ENCODE measurements at regions not wholly inside any gene's neighbourhood (a gene's known extent, or its start where the extent isn't known, plus 50 kb on each side); places are given as distances from the start of the nearest gene placed in this dataset.
A peak's percentile ranks its signal among the peaks of the same experiment; 100 is the strongest.
"Not testable (repeated sequence)": the region's sequence is repeated elsewhere in the genome, so short reads cannot be mapped to it uniquely, and the experiment has no call there.

GRCh38 chr1:240722788-240723187 lies 110.8 kb upstream of the GREM2 start:
- no peak for FAIRE-seq

GRCh38 chr1:240720976-240721375 lies 109.0 kb upstream of the GREM2 start:
- DNase-seq (ENCODE audit: insufficient read length, low spot score) (no peak), FAIRE-seq (no peak)

More at GRCh38 chr1:240722788-240723187, 110.8 kb upstream of the GREM2 start:
- DNase-seq (ENCODE audit: insufficient read length, low spot score), result no peak

DNA sequence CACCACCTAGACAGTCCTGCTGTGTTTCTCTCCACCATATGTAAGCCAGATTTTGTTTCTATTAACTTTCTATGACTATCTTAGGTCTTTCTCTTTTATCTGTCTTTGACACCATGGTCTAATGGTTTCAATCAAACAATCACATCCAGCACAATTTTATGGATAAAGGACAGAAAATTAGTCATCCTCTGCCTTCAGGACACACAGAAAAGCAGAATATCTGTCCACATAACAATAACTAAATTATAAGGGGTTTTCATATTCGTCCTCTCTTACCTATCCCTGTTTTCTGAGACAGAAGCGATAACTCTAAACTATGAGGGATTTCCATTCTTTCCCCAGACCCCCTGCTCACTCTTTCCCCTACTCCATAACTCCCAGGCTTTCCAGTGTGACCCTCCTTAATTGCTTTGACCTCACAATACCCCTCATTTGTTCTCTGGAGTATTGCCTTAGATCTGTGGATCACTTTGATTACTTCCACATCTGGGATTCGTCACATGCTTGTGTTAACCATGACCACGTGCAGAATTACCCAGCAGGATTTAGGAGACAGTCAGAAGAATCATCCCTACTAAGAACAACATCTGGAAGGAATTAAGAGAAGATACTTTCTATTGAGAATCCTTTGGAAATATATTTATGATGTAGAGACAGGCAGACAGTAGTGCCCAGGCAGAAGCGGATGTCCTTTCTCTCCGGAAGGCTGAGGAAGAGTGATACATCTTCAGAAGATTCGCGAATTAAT lies 108.2 kb upstream of the GREM2 start:
- FAIRE-seq (no peak), DNase-seq (ENCODE audit: insufficient read length, low spot score) (no peak)

DNA sequence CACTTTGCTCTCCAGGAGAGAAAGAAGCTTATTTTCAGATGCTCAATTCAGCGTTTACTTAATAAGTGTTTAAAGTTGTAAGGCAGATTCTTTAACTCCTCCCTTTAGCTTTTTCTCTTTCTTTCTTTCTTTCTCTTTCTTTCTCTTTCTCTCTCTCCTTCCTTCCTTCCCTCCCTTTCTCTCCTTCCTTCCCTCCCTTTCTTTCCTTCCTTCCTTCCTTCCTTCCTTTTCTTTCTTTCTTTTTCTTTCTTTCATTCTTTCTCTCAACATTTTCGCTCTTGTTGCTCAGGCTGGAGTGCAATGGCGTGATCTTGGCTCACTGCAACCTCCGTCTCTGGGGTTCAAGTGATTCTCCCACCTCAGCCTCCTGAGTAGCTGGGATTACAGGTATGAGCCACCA lies 104.6 kb upstream of the GREM2 start:
- DNase-seq (ENCODE audit: insufficient read length, low spot score); FAIRE-seq: not testable (repeated sequence)

DNA sequence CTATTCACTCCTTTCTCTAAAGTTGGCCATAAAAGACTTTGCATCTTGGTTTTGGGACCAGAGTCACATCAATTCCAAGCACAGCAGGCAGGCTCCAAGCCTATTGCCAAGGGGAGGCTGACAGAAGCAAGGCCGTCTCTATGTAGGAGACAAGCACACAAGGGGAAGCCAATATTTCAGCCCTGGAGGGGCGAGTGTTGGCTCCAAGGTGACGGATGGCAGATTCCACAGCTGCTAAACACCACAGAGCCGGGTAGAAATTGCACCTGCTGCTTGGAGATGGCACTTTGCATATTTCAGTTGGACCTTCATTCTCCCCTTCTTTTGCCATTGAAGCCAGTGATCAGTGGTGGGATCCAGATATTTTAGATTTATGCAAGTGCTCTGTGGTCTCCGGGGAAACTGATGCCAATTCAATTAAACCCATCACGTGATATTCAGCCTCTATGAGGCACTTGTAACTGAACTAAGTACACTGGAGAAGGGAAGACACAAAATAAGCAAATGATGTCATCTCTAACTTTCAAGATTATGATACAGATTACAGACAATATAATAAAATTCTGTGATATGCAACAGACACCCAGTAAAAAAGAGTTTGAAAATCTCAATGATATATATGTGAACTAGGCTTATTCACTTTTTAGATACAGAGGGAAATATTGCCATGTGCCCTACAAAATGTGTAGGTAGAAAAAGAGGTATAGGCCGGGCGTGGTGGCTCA lies 102.8 kb upstream of the GREM2 start:
- FAIRE-seq, result no peak
- DNase-seq (ENCODE audit: insufficient read length, low spot score), result no peak

DNA sequence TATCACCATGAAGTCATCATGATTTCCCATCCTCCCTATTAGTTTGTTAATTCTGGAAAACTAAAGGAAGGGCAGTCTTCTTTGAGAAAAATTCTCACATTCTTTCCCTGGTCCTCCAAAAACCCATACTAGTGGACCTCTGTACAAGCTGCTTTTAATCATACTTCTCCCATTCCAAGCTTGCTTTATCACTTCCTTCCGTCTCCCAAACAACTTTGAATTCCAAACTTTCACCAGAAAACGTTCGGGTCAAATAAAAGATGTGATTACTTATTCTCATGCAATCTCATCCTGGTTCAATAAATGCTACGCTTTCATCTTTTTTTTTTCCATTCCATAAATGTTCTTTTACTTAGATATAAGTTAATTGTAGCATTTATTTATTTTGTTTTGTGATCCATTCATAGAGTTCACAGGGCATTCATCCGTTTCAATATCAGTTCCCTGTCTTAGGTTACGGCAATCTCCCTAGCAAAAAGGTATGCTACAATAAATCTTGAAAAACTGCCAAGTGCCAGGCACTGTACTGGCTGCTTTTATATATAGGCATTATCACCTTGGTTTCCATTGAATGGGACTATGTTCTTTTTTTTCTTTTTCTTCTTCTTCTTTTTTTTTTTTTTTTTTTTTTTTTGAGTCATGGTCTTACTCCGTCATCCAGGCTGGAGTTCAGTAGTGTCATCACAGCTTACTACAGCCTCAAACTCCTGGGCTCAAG lies 100.2 kb upstream of the GREM2 start:
- no peak for FAIRE-seq
- no peak for DNase-seq (ENCODE audit: insufficient read length, low spot score)

- DNase-seq (ENCODE audit: insufficient read length, low spot score), result no peak
- no peak for FAIRE-seq
Measured at GRCh38 chr1:240711020-240711419, 99.1 kb upstream of the GREM2 start.

GRCh38 chr1:240709676-240710075 lies 97.7 kb upstream of the GREM2 start:
- no peak for FAIRE-seq

DNA sequence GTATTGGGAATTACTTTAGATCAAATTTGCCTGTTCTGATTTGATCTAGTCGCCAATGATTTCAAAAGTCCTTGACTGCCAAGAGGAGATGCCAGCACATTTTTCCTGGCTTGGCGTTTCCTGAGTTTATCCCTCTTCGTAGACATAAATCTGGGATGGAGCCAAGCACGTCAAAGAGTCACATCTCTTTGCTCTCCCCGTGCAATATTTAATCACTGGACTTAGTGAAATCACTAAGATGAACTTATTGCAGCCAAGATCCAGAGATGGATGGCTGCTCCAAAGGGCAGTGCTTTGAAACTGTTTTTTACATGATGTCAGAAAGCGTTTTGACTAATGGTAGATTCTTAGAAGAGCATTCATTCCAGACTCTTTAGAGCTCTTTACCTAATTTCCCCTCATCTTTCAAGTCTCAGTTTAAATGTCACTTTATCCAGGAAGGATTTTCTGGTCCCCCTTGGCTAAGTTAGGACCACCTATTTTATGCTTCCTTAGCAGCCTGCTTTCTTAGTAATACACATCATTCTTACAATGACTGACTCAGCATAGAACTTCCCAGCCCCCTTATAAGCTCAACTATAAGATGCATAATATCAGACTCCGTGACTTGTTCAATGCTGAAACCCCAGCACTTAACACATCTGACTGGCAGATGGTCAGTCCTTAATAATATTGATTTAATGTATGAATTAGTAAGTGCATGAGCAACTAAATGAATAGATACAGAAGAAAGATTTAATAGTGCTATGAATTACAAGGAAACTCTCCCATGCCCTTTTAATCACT lies 94.4 kb upstream of the GREM2 start:
- FAIRE-seq (no peak), DNase-seq (ENCODE audit: insufficient read length, low spot score) (peak; percentile 49)

More at GRCh38 chr1:240709676-240710075, 97.7 kb upstream of the GREM2 start:
- no peak for DNase-seq (ENCODE audit: insufficient read length, low spot score)

DNA sequence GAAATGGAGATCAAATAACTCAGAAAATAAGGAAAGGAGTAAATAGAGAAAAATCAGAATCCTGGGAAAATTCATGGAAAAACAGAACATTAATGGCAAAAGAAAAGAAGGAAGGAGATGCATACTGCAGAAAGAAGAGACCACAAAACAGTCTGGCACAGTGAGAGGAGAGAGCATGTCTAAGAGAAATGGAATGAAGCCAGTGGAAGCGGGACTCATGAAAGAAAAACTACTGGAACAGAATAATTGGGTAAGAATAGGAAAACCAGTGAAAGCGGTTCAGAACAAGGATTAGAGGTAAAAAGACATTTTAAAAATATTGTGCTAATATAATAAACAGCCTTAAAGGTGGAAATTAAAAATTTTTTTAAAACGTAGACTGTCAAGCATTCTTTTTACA lies 93.6 kb upstream of the GREM2 start:
- DNase-seq (ENCODE audit: insufficient read length, low spot score) (no peak), FAIRE-seq (no peak)

- FAIRE-seq (no peak), DNase-seq (ENCODE audit: insufficient read length, low spot score) (peak; percentile 81)
Measured at GRCh38 chr1:240701412-240701811, 89.5 kb upstream of the GREM2 start.

GRCh38 chr1:240695416-240695815 lies 83.5 kb upstream of the GREM2 start:
- FAIRE-seq (no peak), DNase-seq (ENCODE audit: insufficient read length, low spot score) (no peak)

DNA sequence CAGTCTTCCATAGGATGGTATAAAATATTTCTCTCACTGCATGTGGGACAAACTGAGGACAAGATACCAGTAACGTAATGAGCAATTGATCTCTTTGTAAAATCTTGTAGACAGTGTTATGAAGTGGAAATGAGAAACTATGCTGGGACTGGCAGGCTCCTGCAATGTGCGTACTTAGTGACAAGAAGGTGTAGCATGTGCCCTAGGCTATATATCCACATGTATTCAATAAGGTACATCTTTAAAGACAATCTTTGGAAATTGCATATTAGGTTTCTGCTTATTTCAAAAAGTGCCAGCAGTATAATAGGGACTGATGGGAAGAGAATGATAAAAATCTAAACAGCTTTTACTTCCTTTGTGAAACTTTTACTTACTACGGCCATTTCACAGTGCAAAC lies 81.9 kb upstream of the GREM2 start:
- FAIRE-seq (no peak), DNase-seq (ENCODE audit: insufficient read length, low spot score) (no peak)

GRCh38 chr1:240693036-240693435 lies 81.1 kb upstream of the GREM2 start:
- no peak for FAIRE-seq
- no peak for DNase-seq (ENCODE audit: insufficient read length, low spot score)

DNA sequence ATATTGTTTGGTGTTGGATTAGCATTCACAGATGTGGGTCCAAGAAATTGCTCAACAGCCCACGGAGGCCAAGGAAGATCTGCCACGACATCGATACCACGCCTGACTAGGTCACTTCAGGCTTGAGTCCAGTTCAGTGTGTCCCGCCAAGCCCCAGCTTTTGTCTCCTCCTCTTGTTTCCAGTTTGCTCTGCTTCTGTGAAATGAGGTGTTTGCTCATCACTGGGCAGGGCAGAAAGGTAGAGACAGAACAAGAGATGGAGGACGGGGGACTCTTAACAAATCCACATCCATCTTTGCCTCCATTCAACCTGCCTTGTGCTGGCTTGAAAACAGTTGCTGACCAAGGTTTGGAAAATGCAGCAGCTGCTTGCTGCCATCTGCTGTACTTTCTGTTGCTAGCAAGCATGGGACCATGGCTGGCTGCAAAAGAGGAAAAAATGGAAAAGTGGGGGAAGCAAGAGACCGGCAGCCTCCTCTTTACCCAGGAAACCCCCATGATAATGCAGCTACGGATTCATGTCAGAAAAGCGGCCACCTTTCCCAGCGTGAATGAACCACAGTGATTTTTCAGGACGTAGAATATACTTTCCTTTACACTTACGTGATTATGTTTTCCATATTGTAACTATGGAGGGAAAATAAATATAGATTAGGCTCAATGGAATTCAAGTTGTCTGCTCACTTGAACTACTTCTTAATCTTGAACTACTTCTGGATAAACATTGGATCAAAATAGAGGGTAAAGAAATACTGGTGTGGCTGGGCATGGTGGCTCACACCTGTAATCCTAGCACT lies 80.2 kb upstream of the GREM2 start:
- DNase-seq (ENCODE audit: insufficient read length, low spot score), result peak; percentile 80

GRCh38 chr1:240691501-240691900 lies 79.5 kb upstream of the GREM2 start:
- FAIRE-seq (no peak), DNase-seq (ENCODE audit: insufficient read length, low spot score) (no peak)

More for the DNA sequence above, 80.2 kb upstream of the GREM2 start:
- FAIRE-seq, result peak; percentile 60

DNA sequence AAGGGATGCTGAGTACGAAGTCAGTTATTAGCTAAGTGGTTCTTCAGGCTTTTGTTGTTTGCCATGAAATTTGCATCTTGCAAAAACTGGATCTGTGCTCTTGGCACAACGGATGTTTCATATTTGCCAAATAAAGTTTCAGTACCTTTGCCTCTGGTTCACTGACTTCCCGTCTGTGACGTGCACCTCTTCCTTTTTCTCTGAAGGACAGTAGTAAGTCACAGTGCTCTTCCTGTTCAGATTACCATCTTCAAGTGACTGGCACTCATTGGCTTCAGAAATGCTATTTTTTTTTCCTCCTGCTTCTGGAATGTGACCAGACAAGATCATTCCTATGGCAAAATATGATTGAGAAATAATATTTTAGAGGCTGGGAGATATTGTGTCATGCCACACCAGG lies 75.9 kb upstream of the GREM2 start:
- DNase-seq (ENCODE audit: insufficient read length, low spot score), result no peak

DNA sequence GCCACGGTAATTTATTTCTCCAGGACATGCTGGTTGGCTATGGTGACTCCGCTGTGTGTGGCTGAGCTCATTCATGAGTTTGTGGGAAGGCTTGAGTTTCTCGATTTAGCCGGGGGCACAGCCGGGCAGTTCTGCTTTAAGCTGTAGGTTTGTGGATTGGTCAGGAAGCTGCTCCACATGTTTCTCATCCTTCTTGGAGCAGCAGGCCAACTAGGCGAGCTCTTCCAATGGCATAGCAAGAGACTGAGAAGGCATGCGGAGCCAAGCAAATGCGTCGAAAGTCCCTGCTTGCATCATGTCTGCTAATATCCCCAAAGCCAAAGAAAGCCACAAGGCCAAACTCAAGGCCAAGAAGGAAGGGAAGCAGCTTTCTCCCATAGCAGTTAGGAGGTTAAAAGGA lies 71.6 kb upstream of the GREM2 start:
- FAIRE-seq (no peak), DNase-seq (ENCODE audit: insufficient read length, low spot score) (no peak)

More for the DNA sequence above, 75.9 kb upstream of the GREM2 start:
- FAIRE-seq, result no peak

DNA sequence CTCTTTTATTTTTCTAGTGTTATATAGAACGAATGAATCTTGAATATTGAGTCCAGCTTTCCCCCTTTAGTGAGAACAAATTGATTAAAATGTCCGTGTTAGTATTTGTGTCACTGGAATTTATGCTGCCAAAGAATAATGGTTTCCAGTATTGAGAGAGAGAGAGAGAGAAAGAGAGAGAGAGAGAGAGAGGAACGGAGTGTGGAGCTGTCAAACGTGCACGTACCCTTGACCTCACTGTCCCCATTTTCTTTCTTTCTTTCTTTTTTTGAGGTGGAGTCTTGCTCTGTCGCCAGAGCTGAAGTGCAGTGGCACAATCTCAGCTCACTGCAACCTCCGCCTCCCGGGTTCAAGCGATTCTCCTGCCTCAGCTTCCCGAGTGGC lies 70.9 kb upstream of the GREM2 start:
- DNase-seq (ENCODE audit: insufficient read length, low spot score) (no peak), FAIRE-seq (no peak)
